HG02885 (cell line): ENCODE measurements at regions not wholly inside any gene's neighbourhood (a gene's known extent, or its start where the extent isn't known, plus 50 kb on each side); places are given as distances from the start of the nearest gene placed in this dataset.
"Not testable (repeated sequence)": the region's sequence is repeated elsewhere in the genome, so short reads cannot be mapped to it uniquely, and the experiment has no call there.

Source experiments
- ATAC-seq: cut with Tn5 transposase; IDR thresholded peaks from one replicate; pipeline ENCODE4 v1.9.1; 2021; ENCODE audit warnings: mild to moderate bottlenecking; ENCODE audit not compliant: unreplicated experiment, poor library complexity

DNA sequence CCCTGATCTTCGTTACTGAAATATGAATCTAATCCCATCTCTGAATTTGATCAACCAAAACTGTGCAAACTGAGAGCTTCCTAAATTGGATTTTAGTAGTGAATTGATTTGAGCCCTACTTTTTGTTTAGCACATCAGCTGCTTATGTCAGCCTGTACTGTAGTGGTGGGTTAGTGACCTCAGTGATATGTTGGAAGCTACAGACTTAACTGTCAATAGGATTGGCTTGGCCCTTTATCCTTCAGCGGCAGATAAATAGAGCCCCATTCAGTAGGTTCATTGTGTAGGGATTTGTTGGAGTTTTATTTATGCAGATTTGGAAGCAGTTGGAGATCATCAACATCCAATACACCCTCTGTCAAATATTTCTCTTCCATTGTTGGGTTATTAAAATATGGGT, 409.7 kb downstream of the SOX2 start:
- ATAC-seq, result no peak

DNA sequence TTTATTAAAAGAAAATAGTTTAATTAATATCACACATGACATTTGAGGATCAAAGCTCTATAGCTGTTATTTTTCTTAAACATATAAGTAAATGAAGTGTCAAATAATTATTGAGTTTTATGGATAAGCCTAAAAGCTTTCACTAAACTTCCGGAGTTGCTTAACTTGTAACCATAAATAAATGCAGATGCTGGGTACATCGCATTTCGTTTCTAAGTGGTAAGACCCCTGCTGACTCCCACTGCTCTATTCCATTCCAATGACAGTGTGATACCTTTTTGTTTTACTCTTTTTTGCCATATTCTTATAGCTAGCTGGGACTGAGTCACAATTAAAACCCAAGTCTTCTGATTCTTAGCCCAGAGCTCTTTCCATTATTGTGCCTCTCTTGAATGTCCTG, 411.1 kb downstream of the SOX2 start:
- ATAC-seq, result no peak

DNA sequence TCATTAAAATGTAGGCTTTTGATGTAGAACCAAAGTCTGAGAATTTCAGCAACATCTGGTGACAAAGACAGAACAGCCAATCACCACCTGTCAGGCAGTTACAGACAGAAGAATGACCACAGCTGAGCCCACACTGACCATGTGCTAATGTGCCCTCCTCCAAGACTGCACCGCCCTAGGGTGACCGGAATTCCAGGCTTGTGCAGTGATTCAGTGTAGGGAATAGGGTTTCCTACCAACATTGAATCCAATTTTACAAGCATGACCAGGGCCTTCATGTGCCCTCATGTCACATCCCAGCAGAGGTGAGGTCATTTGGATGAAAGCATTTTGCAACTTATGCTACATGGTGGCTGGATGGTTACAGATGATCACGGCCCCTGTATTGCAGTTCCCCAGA, 412.5 kb downstream of the SOX2 start:
- no peak for ATAC-seq

DNA sequence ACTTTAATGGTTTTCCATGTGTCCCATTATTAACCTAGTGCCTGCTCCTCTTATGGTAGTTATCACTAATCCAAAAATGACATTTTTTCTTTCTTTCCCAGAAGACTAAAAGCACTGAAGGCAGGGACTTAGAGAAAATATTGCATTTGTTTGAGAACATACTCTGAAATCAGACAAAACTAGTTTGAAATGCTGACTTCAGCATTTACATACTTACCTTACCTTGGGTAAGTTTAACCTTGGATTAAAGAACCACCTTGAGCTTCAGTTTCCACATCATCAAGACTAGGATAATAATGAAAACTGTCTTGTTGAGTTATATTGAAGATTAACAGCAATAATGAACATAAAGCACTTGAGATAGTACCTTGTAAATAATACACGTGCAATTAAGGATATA, 413.0 kb downstream of the SOX2 start:
- ATAC-seq, result no peak

DNA sequence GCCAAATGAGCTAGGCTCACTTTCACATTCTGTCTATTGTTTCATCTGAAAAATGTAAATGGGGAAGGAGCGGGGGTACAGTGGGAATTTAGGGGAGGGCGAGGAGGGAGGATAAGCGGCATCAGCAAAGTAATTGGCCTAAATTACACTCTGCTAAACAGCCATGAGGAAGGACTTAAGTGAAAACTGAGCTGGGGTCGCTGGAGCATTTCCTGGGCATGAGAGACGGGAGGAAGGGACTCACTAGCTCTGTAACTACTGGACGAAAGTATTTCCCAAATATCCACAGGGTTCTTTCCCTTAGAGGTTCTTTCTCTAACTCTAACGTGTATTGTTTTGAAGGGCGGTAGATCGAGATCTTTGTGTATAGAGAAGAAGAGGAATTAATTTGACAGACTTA, 418.0 kb downstream of the SOX2 start:
- ATAC-seq, result no peak

DNA sequence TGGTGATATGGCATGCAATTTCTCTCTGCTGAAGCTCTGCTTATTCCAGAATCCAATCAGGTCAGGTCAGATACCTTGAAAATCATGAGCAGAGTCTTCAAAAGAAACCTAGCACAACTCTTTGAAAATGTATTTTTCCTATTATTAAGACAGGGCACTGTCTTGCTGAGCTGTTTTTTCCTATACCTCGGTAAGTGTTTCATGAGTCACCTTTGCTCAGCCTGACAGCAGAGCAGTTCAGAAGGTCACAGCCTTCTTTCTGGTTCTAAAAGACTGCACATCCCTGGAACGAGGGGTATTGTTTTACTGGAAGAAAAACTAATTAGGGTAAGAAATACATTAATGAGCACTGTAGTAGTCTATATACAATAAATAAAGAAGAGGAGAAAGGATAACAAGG, 422.0 kb downstream of the SOX2 start:
- no peak for ATAC-seq

DNA sequence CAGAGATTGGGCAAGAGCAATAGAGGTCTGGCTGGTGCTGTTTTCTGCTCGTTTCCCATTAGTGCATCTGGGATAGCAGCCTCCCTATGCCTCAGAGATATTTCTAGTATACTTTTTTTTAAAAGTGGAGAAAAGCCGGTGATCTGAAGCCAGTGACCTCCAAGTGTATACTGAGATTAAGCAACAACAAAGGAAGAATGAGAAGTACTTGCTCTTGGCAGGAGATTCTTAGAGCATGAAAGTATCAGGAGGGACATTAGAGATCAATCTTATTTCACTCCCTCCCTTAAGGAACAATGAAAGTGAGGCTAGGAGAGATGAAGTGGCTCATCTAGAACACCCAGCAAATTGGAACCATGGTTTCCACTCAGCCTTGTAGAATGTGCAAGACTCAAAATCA, 423.3 kb downstream of the SOX2 start:
- no peak for ATAC-seq

DNA sequence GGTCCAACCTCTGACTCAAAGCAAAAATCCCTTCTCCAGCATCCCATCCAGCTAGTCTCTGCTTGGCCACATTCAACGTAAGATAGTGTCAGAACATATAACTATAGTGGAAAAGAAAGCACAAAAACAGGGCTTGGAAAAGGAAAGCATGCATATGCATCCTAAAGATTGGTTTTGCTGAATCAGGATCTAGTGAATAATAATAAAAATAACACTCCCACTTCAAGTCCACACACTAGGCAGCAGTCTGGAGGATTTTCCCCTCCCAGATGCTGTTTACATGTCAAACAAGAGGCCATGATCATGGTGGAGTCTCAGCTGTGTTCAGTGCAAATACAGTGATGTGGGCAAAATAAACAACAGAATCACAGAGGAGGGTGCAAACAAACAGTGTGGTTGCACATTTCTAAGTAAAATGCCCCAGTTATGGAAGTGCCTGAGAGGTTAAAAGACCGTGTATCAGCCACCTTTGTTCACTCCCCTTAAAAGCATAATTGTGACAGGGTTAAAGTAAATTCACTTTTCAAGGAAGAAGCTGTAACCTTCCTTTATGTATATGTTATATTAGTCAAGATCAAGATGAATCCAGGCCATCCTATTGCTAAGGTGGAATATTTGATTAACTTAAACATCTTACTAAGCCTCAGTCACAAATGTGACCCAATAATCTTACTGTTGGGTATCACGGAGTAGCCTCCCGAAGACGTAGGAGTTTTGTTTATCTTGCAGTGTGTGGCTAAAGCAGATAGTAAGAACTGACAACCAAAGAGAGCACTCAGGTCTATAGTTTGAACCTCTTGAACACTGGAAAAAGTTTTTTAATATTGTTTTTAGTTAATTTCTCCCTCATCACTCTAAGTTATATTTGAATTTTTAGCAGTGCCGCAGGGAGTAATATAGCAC, 424.5 kb downstream of the SOX2 start:
- ATAC-seq, result no peak

DNA sequence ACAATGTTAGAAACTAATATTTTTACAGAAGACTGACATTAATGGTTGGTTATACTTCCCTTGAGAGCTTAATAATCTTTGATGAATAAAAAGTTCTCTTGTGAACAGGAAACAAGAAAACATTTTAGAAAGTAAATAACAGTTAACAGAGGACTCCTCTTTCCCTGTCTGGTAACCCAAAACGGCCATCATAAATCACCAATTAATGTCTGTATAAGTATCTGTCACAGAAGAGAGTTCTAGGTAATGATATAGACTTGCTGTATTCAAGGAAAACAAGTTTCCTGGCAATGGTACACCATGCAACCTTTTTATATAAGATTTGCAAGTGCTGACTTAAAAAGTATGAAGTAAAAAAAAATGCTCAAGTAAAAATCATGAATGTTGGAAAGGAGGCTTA, 426.7 kb downstream of the SOX2 start:
- no peak for ATAC-seq

DNA sequence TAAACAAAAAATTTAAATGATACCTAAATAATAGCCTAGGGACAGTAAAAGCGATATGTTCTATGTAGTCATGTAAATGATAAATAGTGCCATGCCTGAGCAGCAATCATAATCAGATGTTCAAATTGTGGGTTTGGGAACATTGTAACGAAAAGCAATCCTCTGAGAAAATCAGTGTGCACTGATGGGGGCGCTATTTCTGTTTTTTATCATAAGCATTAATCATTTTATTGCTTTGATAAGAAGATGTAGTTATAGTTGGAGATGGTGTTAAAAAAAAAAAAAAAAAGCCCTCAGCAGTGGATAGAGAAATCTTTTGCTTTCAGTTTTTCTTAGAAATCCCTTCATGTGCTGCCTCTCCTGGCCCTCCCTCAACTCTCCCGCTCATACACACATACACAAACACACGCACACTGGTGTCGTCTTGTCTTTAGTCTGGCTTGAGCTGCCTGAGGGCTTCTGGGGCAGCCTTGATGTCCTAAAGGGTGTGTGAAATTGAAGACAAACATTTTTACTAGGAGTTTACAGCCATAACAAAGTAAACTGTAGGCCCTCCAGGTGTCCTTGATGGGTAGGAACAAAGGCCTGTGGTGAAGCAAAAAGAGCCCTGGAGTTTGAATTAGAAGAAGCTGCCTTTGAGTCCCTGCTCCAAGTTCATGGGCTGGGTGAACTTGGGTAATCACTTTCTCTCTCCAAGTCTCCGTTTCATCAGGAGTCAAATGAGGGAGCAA, 428.1 kb downstream of the SOX2 start:
- no peak for ATAC-seq

DNA sequence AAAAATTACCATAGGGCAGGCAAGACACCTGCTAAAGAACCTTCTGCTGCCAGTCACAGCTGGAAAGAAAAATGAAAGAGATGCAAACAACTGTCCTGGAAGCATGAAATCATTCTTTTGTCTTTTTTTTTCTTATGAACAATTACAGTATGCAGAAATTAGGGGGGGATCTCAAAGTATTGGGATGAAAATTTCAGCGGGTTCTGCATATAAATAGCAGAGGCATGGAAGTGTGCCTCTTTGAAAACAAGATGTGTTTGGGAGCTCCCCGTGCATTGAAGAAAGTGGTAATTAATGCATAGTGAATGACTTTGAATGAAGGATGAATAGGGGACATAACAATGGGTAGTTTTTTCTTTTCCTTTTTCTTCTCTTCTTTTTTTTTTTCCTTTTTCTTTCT, 431.2 kb downstream of the SOX2 start:
- ATAC-seq, result no peak

DNA sequence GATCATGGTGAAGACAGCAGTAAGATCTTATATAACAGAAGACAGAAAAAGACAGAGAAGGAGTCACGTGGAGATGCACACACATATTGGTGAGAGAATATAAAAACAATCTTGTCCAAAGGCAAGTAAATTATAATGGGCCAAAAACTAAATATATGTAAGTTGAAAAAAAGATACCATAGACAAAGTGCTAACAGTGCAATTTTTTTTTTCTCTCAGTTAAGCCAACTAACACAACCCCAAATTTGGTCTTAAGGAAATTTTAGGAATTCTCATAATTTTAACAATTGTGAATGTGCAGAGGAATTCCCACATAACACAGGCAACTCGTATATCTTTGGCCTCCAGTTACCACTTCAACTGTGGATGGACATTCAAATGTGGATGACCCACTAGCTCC, 432.2 kb downstream of the SOX2 start:
- ATAC-seq, result no peak

DNA sequence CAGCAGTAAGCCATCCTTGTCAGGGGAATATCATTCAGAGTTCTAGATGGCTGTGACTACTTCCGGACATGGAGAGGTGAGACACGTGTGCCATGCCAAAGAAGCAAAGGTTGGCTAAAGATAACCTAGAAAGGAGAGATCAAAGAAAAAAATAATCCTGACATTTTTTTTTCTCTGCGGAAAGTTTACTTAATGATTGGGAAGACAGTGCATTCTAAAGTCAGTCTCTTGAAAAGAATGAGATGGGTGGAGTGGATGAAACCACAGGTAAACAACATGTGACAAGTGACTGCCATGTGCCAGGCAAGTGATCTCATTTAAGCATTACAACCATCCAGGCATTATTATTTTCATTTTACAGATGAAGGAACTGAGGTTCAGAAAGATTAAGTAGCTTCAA, 436.6 kb downstream of the SOX2 start:
- no peak for ATAC-seq

DNA sequence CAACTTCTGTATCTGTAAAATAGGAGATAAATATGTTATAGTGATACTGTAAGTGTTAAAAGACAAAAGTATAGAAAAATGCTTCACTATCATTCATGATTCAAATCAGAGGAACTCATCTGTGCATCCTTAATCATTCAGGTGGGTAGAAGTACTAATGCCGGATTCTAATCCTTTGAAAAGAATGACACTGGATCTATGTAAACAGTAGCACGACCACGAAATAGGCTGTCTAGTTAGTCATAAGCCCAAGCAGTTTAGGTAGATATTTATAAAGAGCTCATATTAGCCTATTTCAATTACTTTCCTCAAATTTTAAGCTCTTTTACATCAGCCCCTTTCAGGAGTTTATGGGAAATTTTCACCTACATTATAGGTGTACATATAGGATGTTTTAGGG, 437.9 kb downstream of the SOX2 start:
- ATAC-seq, result no peak

DNA sequence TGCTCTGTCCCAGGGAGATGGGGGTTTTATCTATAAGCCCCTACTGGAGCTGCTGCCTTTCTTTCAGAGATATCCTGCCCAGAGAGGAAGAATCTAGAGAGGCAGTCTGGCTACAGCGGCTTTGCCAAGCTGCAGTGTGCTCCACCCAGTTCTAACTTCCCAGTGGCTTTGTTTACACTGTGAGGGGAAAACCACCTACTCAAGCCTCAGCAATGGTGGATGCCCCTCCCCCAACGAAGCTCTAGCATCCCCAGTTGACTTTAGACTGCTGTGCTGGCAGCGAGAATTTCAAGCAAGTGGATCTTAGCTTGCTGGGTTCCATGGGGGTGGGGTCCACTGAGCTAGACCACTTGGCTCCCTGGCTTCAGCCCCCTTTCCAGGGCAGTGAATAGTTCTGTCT, 444.6 kb downstream of the SOX2 start:
- not testable (repeated sequence) for ATAC-seq

DNA sequence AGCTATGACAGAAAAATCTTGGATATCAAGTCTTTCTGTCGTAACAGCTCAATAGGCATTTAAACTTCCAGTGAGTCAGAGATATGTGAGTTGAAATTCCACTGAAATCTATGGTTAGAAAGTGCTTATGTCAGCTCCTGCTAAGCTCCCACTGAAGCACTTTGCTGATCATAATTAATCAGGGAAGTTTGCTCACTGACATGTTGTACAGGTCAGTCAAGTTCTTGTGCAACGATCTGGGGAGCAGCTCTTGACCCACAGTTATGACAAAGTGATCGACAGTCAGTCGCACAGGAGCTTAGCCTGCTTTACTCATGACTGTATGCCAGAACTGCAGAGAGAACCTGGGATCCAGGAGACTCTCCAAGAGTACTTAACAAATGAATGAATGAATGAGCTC, 453.5 kb downstream of the SOX2 start:
- no peak for ATAC-seq

DNA sequence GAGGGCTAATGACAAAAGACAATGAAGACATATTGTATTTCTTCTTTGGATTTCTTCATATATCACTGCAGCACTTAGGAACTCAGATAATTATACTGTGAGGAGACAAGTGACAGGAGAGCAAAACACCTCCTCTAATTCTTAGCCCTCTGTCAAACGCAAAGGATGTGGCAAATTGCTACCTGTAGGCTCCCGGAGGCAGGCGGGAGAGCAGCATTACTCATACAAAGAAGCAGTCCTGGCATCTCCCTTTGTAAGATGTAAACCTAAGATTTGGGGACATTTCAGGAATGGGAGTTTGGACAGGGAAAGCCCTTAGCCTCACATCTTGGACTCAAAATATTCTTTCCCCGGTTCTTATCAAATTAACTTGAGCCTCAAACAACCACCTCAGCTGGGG, 460.8 kb downstream of the SOX2 start:
- no peak for ATAC-seq

DNA sequence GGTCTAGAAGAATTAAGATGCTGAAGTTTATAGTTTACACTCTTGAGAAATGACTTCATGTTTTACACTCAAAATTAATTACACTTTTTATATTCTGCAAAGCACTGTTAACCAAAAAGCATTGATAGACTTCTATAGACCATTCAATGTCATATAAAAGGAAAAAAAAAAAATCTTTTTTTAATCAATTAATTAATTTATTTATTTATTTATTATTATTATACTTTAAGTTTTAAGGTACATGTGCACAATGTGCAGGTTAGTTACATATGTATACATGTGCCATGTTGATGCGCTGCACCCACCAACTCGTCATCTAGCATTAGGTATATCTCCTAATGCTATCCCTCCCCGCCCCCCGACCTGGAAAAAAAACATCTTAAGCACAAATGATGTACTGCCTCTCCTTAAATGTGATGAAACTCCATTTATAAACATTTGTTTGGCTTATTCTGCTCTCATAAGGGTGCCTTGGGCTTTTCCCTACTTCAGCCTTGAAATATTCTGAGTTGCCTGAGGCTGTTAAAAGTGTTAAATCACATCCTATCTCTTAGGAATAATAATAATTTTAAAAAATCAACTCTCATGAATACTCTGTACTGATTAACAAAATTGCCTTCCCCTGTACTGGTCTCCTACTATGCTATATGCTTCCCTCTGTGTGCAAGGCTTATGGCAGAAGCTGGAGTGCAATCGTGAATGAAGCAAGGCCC, 466.9 kb downstream of the SOX2 start:
- no peak for ATAC-seq

DNA sequence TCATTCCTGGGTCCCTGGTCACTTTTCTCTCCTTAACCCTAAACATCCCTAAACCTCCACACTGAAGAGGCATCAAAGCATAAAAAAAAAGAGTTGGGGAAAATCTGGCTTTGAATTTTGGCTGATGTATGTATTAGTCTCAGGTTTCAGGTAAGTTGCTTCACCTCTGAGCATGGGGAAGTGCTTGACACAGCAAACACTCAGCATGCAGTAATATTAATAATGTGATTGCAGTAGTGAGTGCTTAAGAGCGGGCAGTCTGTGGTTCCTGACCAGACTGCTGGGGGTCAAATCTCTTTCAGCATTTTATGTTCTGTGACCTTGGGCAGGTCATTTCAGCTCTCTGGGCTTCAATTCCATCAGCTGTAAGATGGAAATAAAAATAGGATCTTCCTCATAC, 467.9 kb downstream of the SOX2 start:
- no peak for ATAC-seq

DNA sequence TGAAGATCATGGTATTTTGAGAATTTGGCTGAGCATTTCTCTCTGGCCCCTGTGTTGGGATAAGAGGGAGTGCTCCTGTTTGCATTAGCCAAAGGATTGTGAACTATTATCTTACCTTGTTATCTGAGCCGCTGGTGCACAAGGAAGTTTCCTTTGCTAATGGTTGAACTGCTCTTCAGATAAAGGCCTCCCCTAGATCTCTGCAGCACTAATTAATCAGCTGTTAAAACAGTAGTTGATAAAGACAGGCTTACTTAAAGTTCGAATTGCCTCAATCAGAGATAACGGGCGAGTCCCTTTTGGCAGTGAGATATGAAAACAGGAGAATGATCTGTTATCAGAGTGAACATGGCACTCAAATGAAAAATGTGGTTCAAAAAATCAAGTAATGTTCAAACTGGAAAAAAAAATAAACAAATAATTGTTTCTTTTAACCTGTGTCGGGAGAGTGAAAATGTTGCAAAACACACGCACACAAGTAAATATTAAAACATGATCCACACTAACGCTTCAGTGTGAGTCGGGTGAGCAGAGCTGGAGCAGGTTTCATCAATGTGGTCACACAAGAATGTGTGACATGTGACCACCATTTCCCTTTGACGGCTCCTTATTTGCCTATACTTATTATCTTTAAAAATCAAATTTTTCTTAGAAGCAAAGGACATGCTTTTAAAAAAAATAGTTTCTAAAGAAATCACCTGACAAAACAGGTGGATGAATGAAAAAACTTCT, 469.1 kb downstream of the SOX2 start:
- ATAC-seq, result no peak
